A549 (cell line): ENCODE measurements at regions not wholly inside any gene's neighbourhood (a gene's known extent, or its start where the extent isn't known, plus 50 kb on each side); places are given as distances from the start of the nearest gene placed in this dataset.
"Not testable (repeated sequence)": the region's sequence is repeated elsewhere in the genome, so short reads cannot be mapped to it uniquely, and the experiment has no call there.

Source experiments
- ATAC-seq, 2 experiments: fragments of 200-7000 bp in 1 of 2; fragments of >200 bp in 1 of 2; cut with Nextera tagmentation in 1 of 2; cut with Tn5 transposase in 1 of 2; 3 replicates each; pipeline versions ENCODE4 v1.8.0 to v1.9.1; 2018 to 2020; ENCODE audit warnings: mild to moderate bottlenecking in 1 of 2, moderate library complexity in 1 of 2
- CTCF ChIA-PET: fragments of 300-600 bp; sonication (Branson Sonifier 250); formaldehyde crosslinking; extraction: SDS; loops from one replicate; lab custom pipeline; 2021; ENCODE audit warnings: antibody characterized with exemption, inconsistent platforms; lab: Yijun Ruan, JAX
- POLR2A ChIA-PET: fragments of 350-600 bp; formaldehyde crosslinking; extraction: SDS; loops from one replicate; lab custom pipeline; 2021; ENCODE audit warnings: antibody characterized with exemption, inconsistent platforms; lab: Yijun Ruan, JAX
- DNase-seq, 2 experiments: peaks; one replicate each; pipeline versions ENCODE4 v3.0.0 to v3.0.0-alpha.2; 2011 to 2016; ENCODE audit warnings: low read depth in 1 of 2, low spot score in 1 of 2
- FAIRE-seq: peaks from 2 replicates; lab custom pipeline; 2011; peaks lifted over from hg19 to GRCh38; lab: Jason Lieb, UNC
- H3K27ac ChIP-seq, 2 experiments: fragments of >200 bp; sonication (Bioruptor Twin); formaldehyde crosslinking; 3 replicates each; pipeline ENCODE4 v1.5.1; 2016 to 2017
- H3K4me1 ChIP-seq: fragments of >200 bp; sonication (Bioruptor Twin); formaldehyde crosslinking; 3 replicates; pipeline ENCODE4 v1.6.1; 2016
- H3K4me2 ChIP-seq: fragments of >200 bp; sonication (Bioruptor Twin); formaldehyde crosslinking; 3 replicates; pipeline ENCODE4 v1.6.1; 2016
- H3K4me3 ChIP-seq: fragments of >200 bp; sonication (Bioruptor Twin); formaldehyde crosslinking; 3 replicates; pipeline ENCODE4 v1.5.1; 2016
- H3K9me3 ChIP-seq: fragments of >200 bp; sonication (Bioruptor Twin); formaldehyde crosslinking; 3 replicates; pipeline ENCODE4 v1.6.1; 2016
- CHD4 ChIP-seq: fragments of 200-600 bp; sonication (generic); IDR thresholded peaks from 2 replicates; pipeline ENCODE4 v1.6.1; 2016; ENCODE audit warnings: antibody characterized with exemption, mild to moderate bottlenecking, borderline replicate concordance
- CTCF ChIP-seq: fragments of >200 bp; sonication (Bioruptor Twin); formaldehyde crosslinking; IDR thresholded peaks from 3 replicates; pipeline ENCODE4 v1.5.1; 2016
- ESRRA ChIP-seq: fragments of 150-350 bp; IDR thresholded peaks from 2 replicates; pipeline ENCODE4 v1.6.1; 2014; ENCODE audit warnings: mild to moderate bottlenecking, low read length, borderline replicate concordance
- FOXS1 ChIP-seq: fragments of 250-450 bp; sonication (Bioruptor Pico); IDR thresholded peaks from 2 replicates; pipeline ENCODE4 v1.5.0; 2020; ENCODE audit warnings: mild to moderate bottlenecking, moderate library complexity
- HDAC2 ChIP-seq: fragments of 200-600 bp; sonication (generic); IDR thresholded peaks from 2 replicates; pipeline ENCODE4 v1.6.1; 2016
- HEYL ChIP-seq: fragments of 250-450 bp; sonication (Bioruptor Pico); IDR thresholded peaks from 2 replicates; pipeline ENCODE4 v1.8.0; 2021; ENCODE audit warnings: mild to moderate bottlenecking, moderate library complexity
- MAFK ChIP-seq: fragments of 450-650 bp; IDR thresholded peaks from 2 replicates; pipeline ENCODE4 v1.6.1; 2014; ENCODE audit not compliant: partially characterized antibody
- MAZ ChIP-seq: fragments of 150-350 bp; IDR thresholded peaks from 2 replicates; pipeline ENCODE4 v1.6.1; 2014; ENCODE audit warnings: antibody characterized with exemption, low read depth, low read length, borderline replicate concordance
- NPAS2 ChIP-seq: fragments of 250-450 bp; sonication (Bioruptor Pico); IDR thresholded peaks from 2 replicates; pipeline ENCODE4 v1.8.0; 2022; ENCODE audit warnings: mild to moderate bottlenecking, moderate library complexity, borderline replicate concordance
- RARB ChIP-seq: fragments of 250-450 bp; sonication (Bioruptor Pico); IDR thresholded peaks from 2 replicates; pipeline ENCODE4 v1.8.0; 2021; ENCODE audit warnings: mild to moderate bottlenecking, moderate library complexity
- RFX5 ChIP-seq: fragments of 450-650 bp; IDR thresholded peaks from 2 replicates; pipeline ENCODE4 v1.7.1; 2014; ENCODE audit warnings: antibody characterized with exemption, mild to moderate bottlenecking, moderate library complexity
- ZNF302 ChIP-seq: fragments of 250-450 bp; sonication (Bioruptor Pico); IDR thresholded peaks from 2 replicates; pipeline ENCODE4 v1.9.0; 2021; ENCODE audit warnings: inconsistent platforms, mild to moderate bottlenecking, moderate library complexity
- WGBS: methylation state at CpG from one replicate; pipeline ENCODE4 v1.1.6; 2017; ENCODE audit errors: missing lambda C conversion rate; 5-methylcytosine and 5-hydroxymethylcytosine counted together

GRCh38 chr2:94594019-94594836 is 277.0 kb upstream of the TEKT4 start:
- H3K27ac ChIP-seq, H3K4me3 ChIP-seq, ATAC-seq, H3K4me1 ChIP-seq, H3K4me2 ChIP-seq, H3K9me3 ChIP-seq, DNase-seq, CTCF ChIA-PET, FAIRE-seq, POLR2A ChIA-PET: not testable (repeated sequence)
- WGBS = 44% methylated on average over 12 of the region's 12 CpGs
- TF ChIP-seq MAFK = peak; percentile 67

- FAIRE-seq, DNase-seq, H3K4me1 ChIP-seq, H3K27ac ChIP-seq, H3K4me3 ChIP-seq, H3K9me3 ChIP-seq, ATAC-seq, POLR2A ChIA-PET, CTCF ChIA-PET, H3K4me2 ChIP-seq: not testable (repeated sequence)
- WGBS = 61% methylated on average over 6 of the region's 6 CpGs
These were observed 275.3 kb upstream of the TEKT4 start for GRCh38 chr2:94595956-94596355.

- FAIRE-seq, H3K4me3 ChIP-seq, H3K4me2 ChIP-seq, H3K4me1 ChIP-seq, ATAC-seq, H3K27ac ChIP-seq, POLR2A ChIA-PET, H3K9me3 ChIP-seq, CTCF ChIA-PET, DNase-seq: not testable (repeated sequence)
- WGBS = 34% methylated on average over 8 of the region's 9 CpGs
These were observed 273.0 kb upstream of the TEKT4 start for GRCh38 chr2:94598075-94598713.

GRCh38 chr2:94600929-94601328 is 270.3 kb upstream of the TEKT4 start:
- H3K27ac ChIP-seq, H3K4me3 ChIP-seq, H3K4me2 ChIP-seq, CTCF ChIA-PET, H3K4me1 ChIP-seq, POLR2A ChIA-PET, FAIRE-seq, ATAC-seq, H3K9me3 ChIP-seq, DNase-seq: not testable (repeated sequence)
- 84% methylated on average over 4 of the region's 4 CpGs for whole genome bisulfite sequencing

- no peaks in the 10 kb centered on the region for H3K4me1 ChIP-seq
- H3K4me3 ChIP-seq = no peak overlapping the region
- no peak overlapping the region for H3K4me2 ChIP-seq
- DNase-seq (no peak), ATAC-seq (no peak), FAIRE-seq (no peak)
- POLR2A ChIA-PET = no interaction called here
- H3K27ac ChIP-seq = no peak overlapping the region
- 33% methylated on average over 7 of the region's 7 CpGs for WGBS
- CTCF ChIA-PET = no interaction called here
- TF ChIP-seq HEYL = no peak
- no peak for TF ChIP-seq ESRRA
- no peak for TF ChIP-seq ZNF302 (CRISPR knock-in tag)
- no peak for TF ChIP-seq RFX5
- no peak for TF ChIP-seq MAZ
- TF ChIP-seq RARB (CRISPR knock-in tag) = no peak
- TF ChIP-seq FOXS1 (CRISPR knock-in tag) = no peak
- no peak for TF ChIP-seq CHD4
- TF ChIP-seq CTCF = no peak
- no peak for TF ChIP-seq HDAC2
- no peak for TF ChIP-seq NPAS2 (CRISPR knock-in tag)
- H3K9me3 ChIP-seq = no peaks in the 10 kb centered on the region; the same call in 2 of the 3 replicates
These were observed 268.8 kb upstream of the TEKT4 start for GRCh38 chr2:94602466-94602865.
